ENCODE measurements at regions not wholly inside any gene's neighbourhood (a gene's known extent, or its start where the extent isn't known, plus 50 kb on each side); places are given as distances from the start of the nearest gene placed in this dataset.

DNA sequence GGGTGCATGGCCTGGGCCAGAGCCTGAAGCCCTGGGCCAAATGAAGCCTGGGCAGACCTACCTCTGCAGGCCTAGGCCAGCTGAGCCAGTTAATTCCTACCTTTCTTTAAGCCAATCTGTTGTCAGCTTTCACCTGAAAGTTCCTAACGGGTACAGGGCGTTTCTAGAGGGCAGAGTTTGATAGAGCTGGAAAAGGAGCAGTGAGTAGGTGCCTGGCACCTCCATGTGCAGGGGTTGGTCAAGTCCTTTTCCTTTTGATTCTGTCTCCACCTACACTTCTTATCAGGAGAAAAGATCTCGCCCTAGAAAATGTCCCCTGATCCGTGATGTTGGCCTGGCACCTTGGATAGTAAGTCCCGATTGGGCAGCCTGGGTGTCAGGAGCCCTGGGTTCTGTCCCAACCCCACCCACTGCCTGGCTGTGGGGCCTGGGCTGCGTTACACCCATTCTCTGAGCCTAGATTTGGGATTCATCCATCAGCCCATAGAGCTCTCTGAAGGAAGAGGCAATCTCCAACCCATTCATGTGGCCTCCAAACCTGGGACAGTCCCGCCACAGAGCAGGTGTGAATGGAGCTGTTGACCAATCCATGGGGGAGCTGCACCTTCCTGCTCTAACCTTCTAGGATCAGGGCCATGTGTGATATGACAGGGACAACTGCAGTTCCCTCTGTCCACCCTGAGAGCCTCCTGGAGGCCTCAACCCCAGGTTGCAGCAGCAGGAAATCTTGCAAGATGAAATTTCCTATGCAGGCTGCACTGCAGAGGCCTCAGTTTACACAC lies 304.3 kb downstream of the MATN1 start:
- TF ChIP-seq RAD21 (IDR thresholded peaks at IDR 0.05) = no peak
- TF ChIP-seq CTCF (IDR thresholded peaks at IDR 0.05; ENCODE audit: low read depth, low read length, missing input control) = no peak
- no peak for TF ChIP-seq YY1 (IDR thresholded peaks at IDR 0.05)
